OCI-LY1 (cell line): ENCODE measurements at regions not wholly inside any gene's neighbourhood (a gene's known extent, or its start where the extent isn't known, plus 50 kb on each side); places are given as distances from the start of the nearest gene placed in this dataset.

ENCODE experiments used
- H2AFZ ChIP-seq: fragments of 200-600 bp; sonication (generic), shearing (Covaris generic); 2 replicates; pipeline ENCODE4 v1.6.0; 2014; ENCODE audit warnings: antibody characterized with exemption, mild to moderate bottlenecking, low read length
- H3F3A ChIP-seq: fragments of 200-600 bp; sonication (generic), shearing (Covaris generic); 2 replicates; pipeline ENCODE4 v1.6.0; 2014; ENCODE audit warnings: mild to moderate bottlenecking, antibody characterized with exemption, low read length, moderate library complexity; ENCODE audit not compliant: insufficient read depth
- H3K27ac ChIP-seq: fragments of 200-600 bp; sonication (generic); 2 replicates; pipeline ENCODE4 v1.5.1; 2014; ENCODE audit warnings: low read length, mixed run types, mild to moderate bottlenecking, low read depth; ENCODE audit not compliant: poor library complexity, severe bottlenecking
- H3K27me3 ChIP-seq: fragments of 200-600 bp; sonication (generic); 2 replicates; pipeline ENCODE4 v1.6.0; 2014; ENCODE audit warnings: antibody characterized with exemption, mild to moderate bottlenecking, low read length, moderate library complexity; ENCODE audit not compliant: insufficient read depth
- H3K36me3 ChIP-seq: fragments of 200-600 bp; sonication (generic); 2 replicates; pipeline ENCODE4 v1.6.1; 2014; ENCODE audit warnings: mild to moderate bottlenecking, antibody characterized with exemption, low read length, moderate library complexity, mixed read lengths; ENCODE audit not compliant: insufficient read depth
- H3K4me1 ChIP-seq: fragments of 200-600 bp; sonication (generic); 2 replicates; pipeline ENCODE4 v1.5.1; 2014; ENCODE audit warnings: mild to moderate bottlenecking, low read length, moderate library complexity; ENCODE audit not compliant: insufficient read depth, severe bottlenecking
- H3K4me2 ChIP-seq: fragments of 200-600 bp; sonication (generic), shearing (Covaris generic); 2 replicates; pipeline ENCODE4 v1.6.1; 2014; ENCODE audit warnings: low read length
- H3K4me3 ChIP-seq: fragments of 200-600 bp; sonication (generic); 2 replicates; pipeline ENCODE4 v1.5.1; 2014; ENCODE audit warnings: low read length, low read depth, mild to moderate bottlenecking, mixed read lengths; ENCODE audit not compliant: poor library complexity, severe bottlenecking
- H3K79me2 ChIP-seq: fragments of 200-600 bp; shearing (Covaris generic); 2 replicates; pipeline ENCODE4 v1.6.1; 2016; ENCODE audit warnings: mixed run types, low read length, mixed read lengths; ENCODE audit not compliant: insufficient read depth
- H3K9ac ChIP-seq: fragments of 200-600 bp; sonication (generic), shearing (Covaris generic); 2 replicates; pipeline ENCODE4 v1.6.1; 2014; ENCODE audit warnings: mild to moderate bottlenecking, low read length, mixed read lengths
- H3K9me2 ChIP-seq: fragments of 200-600 bp; sonication (generic), shearing (Covaris generic); 2 replicates; pipeline ENCODE4 v1.6.1; 2014; ENCODE audit warnings: low read depth, mild to moderate bottlenecking, low read length, mixed read lengths
- H3K9me3 ChIP-seq: fragments of 200-600 bp; shearing (Covaris generic); 2 replicates; pipeline ENCODE4 v1.6.1; 2014; ENCODE audit warnings: low read length, mixed read lengths
- H4K20me1 ChIP-seq: fragments of 200-600 bp; sonication (generic), shearing (Covaris generic); 2 replicates; pipeline ENCODE4 v1.6.0; 2016; ENCODE audit warnings: mild to moderate bottlenecking, low read length; ENCODE audit not compliant: insufficient read depth
- EZH2 ChIP-seq: fragments of 200-600 bp; sonication (generic), shearing (Covaris generic); IDR thresholded peaks from 2 replicates; pipeline ENCODE4 v1.8.0; 2017; ENCODE audit warnings: borderline replicate concordance, mixed run types, mild to moderate bottlenecking, antibody characterized with exemption, low read length, moderate library complexity, mixed read lengths
- TF ChIP-seq, protein P1 (sequence below): fragments of 200-600 bp; sonication (generic), shearing (Covaris generic); IDR thresholded peaks from 2 replicates; pipeline ENCODE4 v1.5.1; 2017; ENCODE audit warnings: mild to moderate bottlenecking, antibody characterized with exemption, low read length, moderate library complexity, mixed read lengths

- Histone ChIP-seq H3K4me2 (no peak overlapping the region), H3K79me2 (no peaks in the 10 kb centered on the region), H3K4me1 (no peaks in the 10 kb centered on the region), H3F3A (no peaks in the 10 kb centered on the region), H3K27me3 (no peaks in the 10 kb centered on the region), H4K20me1 (no peaks in the 10 kb centered on the region), H3K4me3 (no peak overlapping the region), H3K9me2 (no peaks in the 10 kb centered on the region), H3K9ac (no peak overlapping the region), H2AFZ (no peak overlapping the region), H3K36me3 (no peaks in the 10 kb centered on the region), H3K9me3 (no peaks in the 10 kb centered on the region), H3K27ac (no peak overlapping the region)
- TF ChIP-seq, protein P1, sequence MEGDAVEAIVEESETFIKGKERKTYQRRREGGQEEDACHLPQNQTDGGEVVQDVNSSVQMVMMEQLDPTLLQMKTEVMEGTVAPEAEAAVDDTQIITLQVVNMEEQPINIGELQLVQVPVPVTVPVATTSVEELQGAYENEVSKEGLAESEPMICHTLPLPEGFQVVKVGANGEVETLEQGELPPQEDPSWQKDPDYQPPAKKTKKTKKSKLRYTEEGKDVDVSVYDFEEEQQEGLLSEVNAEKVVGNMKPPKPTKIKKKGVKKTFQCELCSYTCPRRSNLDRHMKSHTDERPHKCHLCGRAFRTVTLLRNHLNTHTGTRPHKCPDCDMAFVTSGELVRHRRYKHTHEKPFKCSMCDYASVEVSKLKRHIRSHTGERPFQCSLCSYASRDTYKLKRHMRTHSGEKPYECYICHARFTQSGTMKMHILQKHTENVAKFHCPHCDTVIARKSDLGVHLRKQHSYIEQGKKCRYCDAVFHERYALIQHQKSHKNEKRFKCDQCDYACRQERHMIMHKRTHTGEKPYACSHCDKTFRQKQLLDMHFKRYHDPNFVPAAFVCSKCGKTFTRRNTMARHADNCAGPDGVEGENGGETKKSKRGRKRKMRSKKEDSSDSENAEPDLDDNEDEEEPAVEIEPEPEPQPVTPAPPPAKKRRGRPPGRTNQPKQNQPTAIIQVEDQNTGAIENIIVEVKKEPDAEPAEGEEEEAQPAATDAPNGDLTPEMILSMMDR, result no peak
- TF ChIP-seq EZH2, result no peak
Observed at GRCh38 chr3:35992041-35992440, 352.7 kb downstream of the ARPP21 start.

DNA sequence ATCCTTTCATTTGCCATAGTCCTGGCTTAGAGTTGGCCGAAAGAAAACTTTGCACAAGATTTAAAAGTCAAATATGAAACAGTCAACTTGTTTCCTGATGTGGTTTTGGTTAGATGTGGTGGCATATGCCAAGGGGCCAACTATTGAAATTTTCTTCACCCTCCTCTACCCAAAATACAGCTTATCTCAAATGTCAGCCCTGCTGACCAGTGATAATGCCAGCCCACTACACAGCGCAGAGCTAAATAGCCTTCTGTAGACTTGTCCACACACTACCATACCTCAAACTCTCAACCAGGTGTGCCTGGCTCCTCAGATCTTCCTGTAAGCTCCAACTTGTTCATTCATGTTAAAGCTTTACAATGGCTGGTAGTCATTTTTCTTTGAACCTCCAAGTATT lies 368.5 kb upstream of the STAC start:
- H2AFZ ChIP-seq, result no peak overlapping the region
- H3K4me1 ChIP-seq, result no peaks in the 10 kb centered on the region
- no peaks in the 10 kb centered on the region for H3K9me3 ChIP-seq
- H3K9me2 ChIP-seq, result no peaks in the 10 kb centered on the region
- TF ChIP-seq EZH2, result no peak
- TF ChIP-seq, protein P1, result no peak
- H3F3A ChIP-seq, result no peaks in the 10 kb centered on the region
- H3K4me3 ChIP-seq, result no peak overlapping the region
- no peaks in the 10 kb centered on the region for H4K20me1 ChIP-seq
- H3K79me2 ChIP-seq, result no peaks in the 10 kb centered on the region
- no peak overlapping the region for H3K27ac ChIP-seq
- H3K27me3 ChIP-seq, result no peaks in the 10 kb centered on the region
- no peak overlapping the region for H3K4me2 ChIP-seq
- no peaks in the 10 kb centered on the region for H3K36me3 ChIP-seq
- no peak overlapping the region for H3K9ac ChIP-seq

- no peaks in the 10 kb centered on the region for H3K79me2 ChIP-seq
- H3K27me3 ChIP-seq, result no peaks in the 10 kb centered on the region
- H3K9me3 ChIP-seq, result no peaks in the 10 kb centered on the region
- no peak overlapping the region for H2AFZ ChIP-seq
- no peak overlapping the region for H3K27ac ChIP-seq
- no peaks in the 10 kb centered on the region for H3K36me3 ChIP-seq
- no peaks in the 10 kb centered on the region for H3F3A ChIP-seq
- TF ChIP-seq EZH2, result no peak
- TF ChIP-seq, protein P1, result no peak
- H4K20me1 ChIP-seq, result no peaks in the 10 kb centered on the region
- H3K4me3 ChIP-seq, result no peak overlapping the region
- H3K4me1 ChIP-seq, result no peaks in the 10 kb centered on the region
- no peaks in the 10 kb centered on the region for H3K9me2 ChIP-seq
- H3K4me2 ChIP-seq, result no peak overlapping the region
- no peak overlapping the region for H3K9ac ChIP-seq
Observed at GRCh38 chr3:36013425-36013824, 366.9 kb upstream of the STAC start.
